Prostate gland (tissue), 2 donors: ENCODE measurements at regions not wholly inside any gene's neighbourhood (a gene's known extent, or its start where the extent isn't known, plus 50 kb on each side); places are given as distances from the start of the nearest gene placed in this dataset.

Experiments used
- DNase-seq: peaks from one replicate; pipeline ENCODE4 v3.0.0-alpha.2; 2019; ENCODE audit warnings: low spot score
- H3K27ac ChIP-seq, 2 donors: fragments of 200-600 bp; sonication (generic); 2 replicates each; pipeline ENCODE4 v1.5.1; 2017 to 2019
- H3K27me3 ChIP-seq: fragments of 200-600 bp; sonication (generic); replicated peaks from 2 replicates; pipeline ENCODE4 v1.5.1; 2019; ENCODE audit not compliant: insufficient read depth
- H3K36me3 ChIP-seq, 2 donors: fragments of 200-600 bp; sonication (generic); 1 replicate in 1 of 2; 2 replicates in 1 of 2; pipeline versions ENCODE4 v1.5.1 to v1.8.1; 2017 to 2019
- H3K4me1 ChIP-seq: fragments of 200-600 bp; sonication (generic); replicated peaks from 2 replicates; pipeline ENCODE4 v1.5.1; 2019
- H3K4me3 ChIP-seq, 2 donors: fragments of 200-600 bp; sonication (generic); 2 replicates each; pipeline ENCODE4 v1.5.1; 2017 to 2019
- H3K9me3 ChIP-seq: fragments of 200-600 bp; sonication (generic); 2 replicates; pipeline ENCODE4 v1.5.1; 2017
- POLR2A ChIP-seq: fragments of 450-650 bp; IDR thresholded peaks from one replicate; pipeline ENCODE4 v1.6.1; 2016; ENCODE audit warnings: antibody characterized with exemption, mild to moderate bottlenecking
- POLR2AphosphoS5 ChIP-seq: sonication (generic); formaldehyde crosslinking; IDR thresholded peaks from one replicate; pipeline ENCODE4 v1.6.1; 2017; ENCODE audit warnings: antibody characterized with exemption
- WGBS: methylation state at CpG from one replicate; pipeline ENCODE4 v1.1.5; 2018; 5-methylcytosine and 5-hydroxymethylcytosine counted together
- intact Hi-C: fragments of 100-400 bp; cut with DNase I; formaldehyde crosslinking; loops from one replicate; pipeline ENCODE4 v1.14.2; 2022
- TF ChIP-seq, protein P1 (sequence below), 4 experiments: fragments of 200-600 bp in 2 of 4; fragments of 450-650 bp in 2 of 4; sonication (generic) in 2 of 4; IDR thresholded peaks; 1 replicate in 3 of 4; 2 replicates in 1 of 4; pipeline ENCODE4 v1.5.1; 2016 to 2019; ENCODE audit warnings: antibody characterized with exemption in 4 of 4, mild to moderate bottlenecking in 2 of 4, moderate library complexity in 2 of 4

- intact Hi-C loops, result no loop called here
- no peak overlapping the region for H3K27ac ChIP-seq
- DNase-seq, result no peak
- H3K4me3 ChIP-seq, result no peak overlapping the region
- no peaks in the 10 kb centered on the region for H3K9me3 ChIP-seq
- no peaks in the 10 kb centered on the region for H3K27me3 ChIP-seq
- H3K4me1 ChIP-seq, result no peaks in the 10 kb centered on the region
- H3K36me3 ChIP-seq, result no peaks in the 10 kb centered on the region
- no peak for TF ChIP-seq POLR2AphosphoS5
- TF ChIP-seq, protein P1, sequence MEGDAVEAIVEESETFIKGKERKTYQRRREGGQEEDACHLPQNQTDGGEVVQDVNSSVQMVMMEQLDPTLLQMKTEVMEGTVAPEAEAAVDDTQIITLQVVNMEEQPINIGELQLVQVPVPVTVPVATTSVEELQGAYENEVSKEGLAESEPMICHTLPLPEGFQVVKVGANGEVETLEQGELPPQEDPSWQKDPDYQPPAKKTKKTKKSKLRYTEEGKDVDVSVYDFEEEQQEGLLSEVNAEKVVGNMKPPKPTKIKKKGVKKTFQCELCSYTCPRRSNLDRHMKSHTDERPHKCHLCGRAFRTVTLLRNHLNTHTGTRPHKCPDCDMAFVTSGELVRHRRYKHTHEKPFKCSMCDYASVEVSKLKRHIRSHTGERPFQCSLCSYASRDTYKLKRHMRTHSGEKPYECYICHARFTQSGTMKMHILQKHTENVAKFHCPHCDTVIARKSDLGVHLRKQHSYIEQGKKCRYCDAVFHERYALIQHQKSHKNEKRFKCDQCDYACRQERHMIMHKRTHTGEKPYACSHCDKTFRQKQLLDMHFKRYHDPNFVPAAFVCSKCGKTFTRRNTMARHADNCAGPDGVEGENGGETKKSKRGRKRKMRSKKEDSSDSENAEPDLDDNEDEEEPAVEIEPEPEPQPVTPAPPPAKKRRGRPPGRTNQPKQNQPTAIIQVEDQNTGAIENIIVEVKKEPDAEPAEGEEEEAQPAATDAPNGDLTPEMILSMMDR (IDR thresholded peaks at IDR 0.05), result no peak
- no peak for TF ChIP-seq POLR2A
- WGBS, result 92% methylated on average over 6 of the region's 6 CpGs
These were observed 253.0 kb downstream of the ARRDC4 start for GRCh38 chr15:98213346-98213979.

DNA sequence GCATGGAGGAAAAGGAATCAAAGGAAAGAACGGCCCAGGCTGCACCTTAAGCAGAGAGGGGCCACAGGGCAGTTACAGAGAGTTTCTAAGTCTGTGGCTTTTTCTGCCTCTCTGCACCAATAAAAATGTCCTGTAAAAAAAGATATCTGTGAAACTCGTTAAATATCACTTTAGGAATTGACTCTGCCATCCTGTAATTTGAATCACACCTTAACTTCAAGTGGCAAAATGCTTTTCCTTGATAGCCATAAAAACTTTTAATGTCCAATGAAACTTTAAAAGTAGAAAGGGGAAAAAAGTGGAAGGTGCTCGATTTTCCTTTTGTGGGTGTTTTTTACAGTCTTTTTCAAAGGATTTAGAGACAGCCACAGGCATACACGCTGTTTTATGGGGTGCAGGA is 255.7 kb downstream of the ARRDC4 start:
- H3K27me3 ChIP-seq, result no peaks in the 10 kb centered on the region
- H3K4me1 ChIP-seq, result no peaks in the 10 kb centered on the region
- H3K9me3 ChIP-seq, result no peaks in the 10 kb centered on the region
- no peak for TF ChIP-seq POLR2A
- TF ChIP-seq, protein P1 (IDR thresholded peaks at IDR 0.05), result no peak
- TF ChIP-seq POLR2AphosphoS5, result no peak
- no peak overlapping the region for H3K27ac ChIP-seq
- WGBS, result 8% methylated on average over 4 of the region's 4 CpGs
- H3K36me3 ChIP-seq, result no peaks in the 10 kb centered on the region
- no peak overlapping the region for H3K4me3 ChIP-seq
- DNase-seq, result no peak
- intact Hi-C loops, result no loop called here

- intact Hi-C loops, result no loop called here
- no peaks in the 10 kb centered on the region for H3K9me3 ChIP-seq
- no peak overlapping the region for H3K27ac ChIP-seq
- H3K4me1 ChIP-seq, result no peaks in the 10 kb centered on the region
- no peaks in the 10 kb centered on the region for H3K36me3 ChIP-seq
- H3K27me3 ChIP-seq, result no peaks in the 10 kb centered on the region
- no peak for DNase-seq
- 75% methylated on average over 6 of the region's 6 CpGs for WGBS
- no peak for TF ChIP-seq POLR2AphosphoS5
- TF ChIP-seq, protein P1 (IDR thresholded peaks at IDR 0.05), result no peak
- H3K4me3 ChIP-seq, result no peak overlapping the region
These were observed 256.9 kb downstream of the ARRDC4 start for GRCh38 chr15:98217356-98217755.

DNA sequence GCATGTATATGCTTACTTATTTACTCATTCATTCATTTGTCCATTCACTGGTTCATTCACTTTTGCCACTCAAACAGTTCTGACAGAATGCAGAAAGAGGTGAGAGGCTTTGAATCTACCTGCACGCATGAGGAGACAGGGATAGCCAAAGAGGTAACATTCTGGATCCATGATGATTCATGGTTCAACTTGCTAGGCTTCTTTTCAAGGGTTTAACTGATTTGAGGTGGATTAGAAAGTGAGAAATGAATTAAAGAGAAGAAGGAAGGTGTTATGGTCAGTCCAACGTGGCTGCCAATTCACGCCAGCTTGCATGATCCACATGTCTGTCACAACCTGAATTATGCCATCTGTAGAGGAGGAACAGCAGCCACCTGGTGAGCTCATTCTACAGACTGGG is 260.6 kb downstream of the ARRDC4 start:
- Histone ChIP-seq H3K9me3 (no peaks in the 10 kb centered on the region), H3K4me3 (no peak overlapping the region), H3K36me3 (no peaks in the 10 kb centered on the region), H3K4me1 (no peaks in the 10 kb centered on the region), H3K27me3 (no peaks in the 10 kb centered on the region), H3K27ac (no peak overlapping the region)
- TF ChIP-seq POLR2AphosphoS5 (no peak), POLR2A (no peak)
- no peak for DNase-seq
- intact Hi-C loops, result no loop called here
- 77% methylated on average over 3 of the region's 3 CpGs for WGBS

GRCh38 chr15:98221577-98221976 is 261.1 kb downstream of the ARRDC4 start:
- H3K27ac ChIP-seq, result no peak overlapping the region
- no peaks in the 10 kb centered on the region for H3K4me1 ChIP-seq
- no peak overlapping the region for H3K4me3 ChIP-seq
- H3K36me3 ChIP-seq, result no peaks in the 10 kb centered on the region
- H3K27me3 ChIP-seq, result no peaks in the 10 kb centered on the region
- DNase-seq, result no peak
- H3K9me3 ChIP-seq, result no peaks in the 10 kb centered on the region
- intact Hi-C loops, result no loop called here
- 77% methylated on average over 4 of the region's 4 CpGs for WGBS
- TF ChIP-seq, protein P1 (IDR thresholded peaks at IDR 0.05), result no peak
- TF ChIP-seq POLR2AphosphoS5, result no peak
- no peak for TF ChIP-seq POLR2A
